CD14-positive monocyte (primary cell): ENCODE measurements at regions not wholly inside any gene's neighbourhood (a gene's known extent, or its start where the extent isn't known, plus 50 kb on each side); places are given as distances from the start of the nearest gene placed in this dataset.

Experiments used
- DNase-seq, 3 donors: peaks; one replicate each; pipeline ENCODE4 v3.0.0-alpha.2; 2011 to 2022
- H2AFZ ChIP-seq: 2 replicates; pipeline ENCODE4 v1.6.0; 2012; ENCODE audit warnings: mild to moderate bottlenecking, low read depth, low read length, inconsistent platforms; ENCODE audit not compliant: insufficient read depth, poor library complexity, severe bottlenecking
- H3K27ac ChIP-seq, 2 donors: 1 replicate in 1 of 2; 2 replicates in 1 of 2; pipeline ENCODE4 v1.5.1; 2012 to 2013; ENCODE audit warnings: low read length in 2 of 2, control low read depth in 1 of 2, inconsistent platforms in 1 of 2, low read depth in 1 of 2, mild to moderate bottlenecking in 1 of 2
- H3K27me3 ChIP-seq, 2 donors: one replicate each; pipeline versions ENCODE4 v1.6.0 to v1.6.1; 2011 to 2013; ENCODE audit warnings: low read length in 2 of 2; ENCODE audit not compliant: control insufficient read depth in 2 of 2, insufficient read depth in 2 of 2
- H3K36me3 ChIP-seq, 2 donors: replicated peaks in 1 of 2; 1 replicate in 1 of 2; 2 replicates in 1 of 2; pipeline versions ENCODE4 v1.5.1 to v1.6.1; 2012 to 2013; ENCODE audit warnings: low read length in 2 of 2, control low read depth in 1 of 2, inconsistent platforms in 1 of 2, mild to moderate bottlenecking in 1 of 2; ENCODE audit not compliant: insufficient read depth in 2 of 2, control insufficient read depth in 1 of 2
- H3K4me1 ChIP-seq, 2 donors: 1 replicate in 1 of 2; 2 replicates in 1 of 2; pipeline versions ENCODE4 v1.5.1 to v1.6.1; 2012 to 2013; ENCODE audit warnings: low read length in 2 of 2, control low read depth in 1 of 2, inconsistent platforms in 1 of 2, mild to moderate bottlenecking in 1 of 2, moderate library complexity in 1 of 2; ENCODE audit not compliant: insufficient read depth in 2 of 2, control insufficient read depth in 1 of 2
- H3K4me2 ChIP-seq: replicated peaks from 2 replicates; pipeline ENCODE3; 2012; ENCODE audit warnings: low read length, moderate library complexity, mild to moderate bottlenecking; ENCODE audit not compliant: poor library complexity, severe bottlenecking; ENCODE audit errors: extremely low read depth
- H3K4me3 ChIP-seq, 3 experiments: fragments of 200-600 bp in 1 of 3; sonication (generic) in 1 of 3; replicated peaks in 1 of 3; 1 replicate in 2 of 3; 2 replicates in 1 of 3; pipeline ENCODE4 v1.5.1; 2011 to 2013; ENCODE audit warnings: low read length in 3 of 3, mild to moderate bottlenecking in 3 of 3, control low read depth in 2 of 3, low read depth in 2 of 3, inconsistent platforms in 1 of 3, moderate library complexity in 1 of 3
- H3K79me2 ChIP-seq: 2 replicates; pipeline ENCODE4 v1.6.0; 2012; ENCODE audit warnings: mild to moderate bottlenecking, control low read depth, inconsistent platforms, low read length, moderate library complexity; ENCODE audit not compliant: insufficient read depth
- H3K9ac ChIP-seq: 2 replicates; pipeline ENCODE4 v1.6.0; 2017; ENCODE audit warnings: low read length, mild to moderate bottlenecking; ENCODE audit not compliant: insufficient read depth, poor library complexity, severe bottlenecking
- H3K9me3 ChIP-seq, 2 donors: replicated peaks in 1 of 2; 1 replicate in 1 of 2; 2 replicates in 1 of 2; pipeline versions ENCODE4 v1.5.1 to v1.6.1; 2012 to 2013; ENCODE audit warnings: low read length in 2 of 2, control low read depth in 1 of 2; ENCODE audit not compliant: control insufficient read depth in 1 of 2, insufficient read depth in 1 of 2
- H4K20me1 ChIP-seq: 2 replicates; pipeline ENCODE4 v1.6.0; 2012; ENCODE audit warnings: mild to moderate bottlenecking, low read length, control low read depth, moderate library complexity; ENCODE audit not compliant: insufficient read depth
- H3K27ac Mint-ChIP-seq, 7 donors: one replicate each; pipeline ENCODE4 v1.8.0; 2020; ENCODE audit warnings: mild to moderate bottlenecking in 7 of 7, mixed read lengths in 7 of 7, moderate library complexity in 6 of 7, inconsistent platforms in 2 of 7
- H3K27me3 Mint-ChIP-seq, 3 donors: one replicate each; pipeline ENCODE4 v1.8.0; 2021 to 2022; ENCODE audit warnings: low read depth in 3 of 3, mild to moderate bottlenecking in 3 of 3, mixed read lengths in 3 of 3, moderate library complexity in 3 of 3, inconsistent platforms in 1 of 3
- H3K36me3 Mint-ChIP-seq, 2 donors: one replicate each; pipeline ENCODE4 v1.8.0; 2020; ENCODE audit warnings: mixed read lengths in 2 of 2, inconsistent platforms in 1 of 2, mild to moderate bottlenecking in 1 of 2
- H3K4me1 Mint-ChIP-seq: one replicate; pipeline ENCODE4 v1.8.0; 2020; ENCODE audit warnings: mild to moderate bottlenecking, mixed read lengths
- H3K4me3 Mint-ChIP-seq, 2 donors: one replicate each; pipeline ENCODE4 v1.8.0; 2020; ENCODE audit warnings: mild to moderate bottlenecking in 2 of 2, mixed read lengths in 2 of 2, moderate library complexity in 1 of 2
- H3K9me3 Mint-ChIP-seq, 7 donors: one replicate each; pipeline ENCODE4 v1.8.0; 2020 to 2022; ENCODE audit warnings: mixed read lengths in 7 of 7, mild to moderate bottlenecking in 6 of 7, moderate library complexity in 6 of 7, inconsistent platforms in 2 of 7
- WGBS: methylation state at CpG from one replicate; pipeline ENCODE4 v1.1.5; 2013; ENCODE audit warnings: missing lambda C conversion rate; ENCODE audit not compliant: insufficient coverage; 5-methylcytosine and 5-hydroxymethylcytosine counted together
- intact Hi-C, 2 donors: fragments of 100-400 bp; cut with micrococcal nuclease; formaldehyde crosslinking; loops; one replicate each; pipeline versions ENCODE4 v1.15.0 to v1.15.1; 2023
- TF ChIP-seq, protein P1 (sequence below): fragments of 200-600 bp; IDR thresholded peaks from one replicate; pipeline ENCODE4 v1.8.0; 2022; ENCODE audit warnings: antibody characterized with exemption, mild to moderate bottlenecking

DNA sequence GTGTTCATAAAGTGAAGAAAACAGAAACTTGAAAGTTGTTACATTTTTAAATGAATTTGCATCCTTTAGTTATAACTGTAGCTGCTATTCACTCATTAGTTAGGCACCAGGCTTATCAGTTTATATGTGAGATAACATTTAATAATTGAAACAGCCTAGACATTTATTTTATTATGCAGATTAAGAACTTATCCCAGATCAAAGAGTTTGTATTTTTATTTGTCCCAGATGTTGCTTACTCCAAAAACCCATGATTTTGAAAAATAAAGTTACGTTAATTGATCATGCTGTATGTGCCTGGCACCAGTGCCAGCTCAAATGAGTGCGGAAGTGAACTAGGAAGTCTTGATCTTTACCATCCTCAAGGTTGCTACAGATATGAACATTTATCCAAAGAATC is 172.7 kb upstream of the CARD18 start:
- TF ChIP-seq, protein P1, sequence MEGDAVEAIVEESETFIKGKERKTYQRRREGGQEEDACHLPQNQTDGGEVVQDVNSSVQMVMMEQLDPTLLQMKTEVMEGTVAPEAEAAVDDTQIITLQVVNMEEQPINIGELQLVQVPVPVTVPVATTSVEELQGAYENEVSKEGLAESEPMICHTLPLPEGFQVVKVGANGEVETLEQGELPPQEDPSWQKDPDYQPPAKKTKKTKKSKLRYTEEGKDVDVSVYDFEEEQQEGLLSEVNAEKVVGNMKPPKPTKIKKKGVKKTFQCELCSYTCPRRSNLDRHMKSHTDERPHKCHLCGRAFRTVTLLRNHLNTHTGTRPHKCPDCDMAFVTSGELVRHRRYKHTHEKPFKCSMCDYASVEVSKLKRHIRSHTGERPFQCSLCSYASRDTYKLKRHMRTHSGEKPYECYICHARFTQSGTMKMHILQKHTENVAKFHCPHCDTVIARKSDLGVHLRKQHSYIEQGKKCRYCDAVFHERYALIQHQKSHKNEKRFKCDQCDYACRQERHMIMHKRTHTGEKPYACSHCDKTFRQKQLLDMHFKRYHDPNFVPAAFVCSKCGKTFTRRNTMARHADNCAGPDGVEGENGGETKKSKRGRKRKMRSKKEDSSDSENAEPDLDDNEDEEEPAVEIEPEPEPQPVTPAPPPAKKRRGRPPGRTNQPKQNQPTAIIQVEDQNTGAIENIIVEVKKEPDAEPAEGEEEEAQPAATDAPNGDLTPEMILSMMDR: no peak
- no peaks in the 10 kb centered on the region for H3K36me3 ChIP-seq
- Mint-ChIP-seq H3K27me3 (no peaks in the 10 kb centered on the region), H3K36me3 (no peaks in the 10 kb centered on the region), H3K27ac (no peak overlapping the region), H3K9me3 (peaks cover 0 to 2% (median 0%) of the 10 kb centered on the region in 7 donors), H3K4me1 (no peaks in the 10 kb centered on the region), H3K4me3 (no peak overlapping the region)
- no peak overlapping the region for H3K4me2 ChIP-seq
- WGBS: no CpG with 5 or more reads among the region's 2 CpGs
- no peak overlapping the region for H3K4me3 ChIP-seq
- H3K27ac ChIP-seq: no peak overlapping the region
- H3K27me3 ChIP-seq: no peaks in the 10 kb centered on the region
- H3K79me2 ChIP-seq: no peaks in the 10 kb centered on the region
- no peaks in the 10 kb centered on the region for H4K20me1 ChIP-seq
- intact Hi-C loops: no loop called here
- no peak for DNase-seq
- H3K9me3 ChIP-seq: no peaks in the 10 kb centered on the region
- no peak overlapping the region for H3K9ac ChIP-seq
- no peak overlapping the region for H2AFZ ChIP-seq
- H3K4me1 ChIP-seq: no peaks in the 10 kb centered on the region

GRCh38 chr11:105298630-105299029 is 159.1 kb upstream of the CARD18 start:
- Histone ChIP-seq H4K20me1 (no peaks in the 10 kb centered on the region), H3K36me3 (no peaks in the 10 kb centered on the region), H2AFZ (peak overlapping the region; percentile 51), H3K4me2 (no peak overlapping the region), H3K27me3 (no peaks in the 10 kb centered on the region), H3K27ac (no peak overlapping the region), H3K79me2 (no peaks in the 10 kb centered on the region), H3K4me1 (no peaks in the 10 kb centered on the region), H3K9ac (no peak overlapping the region), H3K9me3 (peaks cover 0 to 2% of the 10 kb centered on the region in 2 donors), H3K4me3 (no peak overlapping the region)
- no peak overlapping the region for H3K4me3 Mint-ChIP-seq
- H3K36me3 Mint-ChIP-seq: no peaks in the 10 kb centered on the region
- no CpG with 5 or more reads among the region's 3 CpGs for WGBS
- TF ChIP-seq, protein P1: no peak
- peak overlapping the region in 1 of 7 donors; percentile 6 for H3K27ac Mint-ChIP-seq
- H3K27me3 Mint-ChIP-seq: no peaks in the 10 kb centered on the region
- peaks cover 4% of the 10 kb centered on the region for H3K4me1 Mint-ChIP-seq
- DNase-seq: no peak
- H3K9me3 Mint-ChIP-seq: peaks cover 0 to 12% (median 3%) of the 10 kb centered on the region in 7 donors
- intact Hi-C loops: no loop called here
